Endothelial cell of umbilical vein (primary cell): ENCODE measurements at regions not wholly inside any gene's neighbourhood (a gene's known extent, or its start where the extent isn't known, plus 50 kb on each side); places are given as distances from the start of the nearest gene placed in this dataset.

Experiments used
- CTCF ChIP-seq, 2 donors: IDR thresholded peaks; 1 replicate in 1 of 2; 2 replicates in 1 of 2; pipeline ENCODE4 v1.5.1; 2011; ENCODE audit warnings: low read length in 2 of 2, mild to moderate bottlenecking in 2 of 2, moderate library complexity in 2 of 2, control low read depth in 1 of 2, inconsistent platforms in 1 of 2, low read depth in 1 of 2; ENCODE audit not compliant: insufficient read depth in 1 of 2; ENCODE audit errors: extremely low read depth in 1 of 2
- EZH2 ChIP-seq: IDR thresholded peaks from 2 replicates; pipeline ENCODE4 v1.6.1; 2012; ENCODE audit warnings: borderline replicate concordance, low read depth, mild to moderate bottlenecking, moderate library complexity, low read length, inconsistent platforms; ENCODE audit not compliant: severe bottlenecking

GRCh38 chr12:75599061-75599460 is 87.7 kb upstream of the KRR1 start:
- no peak for TF ChIP-seq CTCF (IDR thresholded peaks at IDR 0.05; ENCODE audit: extremely low read depth in 1 of 2, insufficient read depth in 1 of 2, low read depth in 1 of 2, low read length in 2 of 2)
- no peak for TF ChIP-seq EZH2
